ENCODE measurements at regions not wholly inside any gene's neighbourhood (a gene's known extent, or its start where the extent isn't known, plus 50 kb on each side); places are given as distances from the start of the nearest gene placed in this dataset.
"Not testable (repeated sequence)": the region's sequence is repeated elsewhere in the genome, so short reads cannot be mapped to it uniquely, and the experiment has no call there.

- no peak for DNase-seq
Measured at GRCh38 chr2:7691961-7692656, 774.9 kb downstream of the RNF144A start.

- DNase-seq, result no peak
Measured at GRCh38 chr2:7692657-7693161, 775.5 kb downstream of the RNF144A start.

DNA sequence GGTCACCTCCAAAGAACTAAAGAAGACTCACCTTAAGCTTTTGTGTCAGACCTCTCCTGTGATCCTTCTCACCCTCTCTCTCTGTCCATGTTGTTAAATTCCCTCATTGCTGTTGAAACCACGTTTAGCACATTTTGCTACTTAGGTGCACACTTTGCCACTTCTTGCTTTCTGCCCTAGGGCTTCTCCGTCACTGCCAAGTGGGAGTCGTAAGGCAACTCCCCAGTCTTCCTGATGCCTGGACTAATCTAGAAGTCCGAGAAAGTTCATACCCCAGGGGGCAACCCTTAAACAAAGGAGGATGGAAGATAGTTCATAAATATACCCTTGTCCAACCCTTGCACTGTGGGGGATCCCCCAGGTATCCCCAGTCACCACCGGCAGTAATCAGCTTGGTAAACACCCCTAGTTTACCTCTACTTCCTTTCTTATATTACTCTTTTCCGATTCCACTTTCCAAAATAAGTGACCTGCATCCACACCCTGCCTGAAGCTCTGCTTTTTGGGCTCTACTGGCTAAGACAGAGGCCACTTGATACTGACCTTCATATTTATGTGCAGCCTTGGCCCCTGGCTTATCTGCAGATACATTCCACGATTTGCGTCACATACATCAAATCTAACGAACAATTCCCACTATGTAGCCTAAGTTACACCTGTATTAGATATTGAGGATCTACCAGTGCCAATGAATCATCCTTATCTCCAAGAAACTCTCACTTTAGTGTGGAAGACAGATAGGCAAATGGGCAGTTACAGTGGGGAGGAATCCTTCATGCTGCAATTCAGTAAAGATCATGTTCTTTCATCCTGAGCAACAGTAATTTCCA is 776.2 kb downstream of the RNF144A start:
- no peak for DNase-seq

DNA sequence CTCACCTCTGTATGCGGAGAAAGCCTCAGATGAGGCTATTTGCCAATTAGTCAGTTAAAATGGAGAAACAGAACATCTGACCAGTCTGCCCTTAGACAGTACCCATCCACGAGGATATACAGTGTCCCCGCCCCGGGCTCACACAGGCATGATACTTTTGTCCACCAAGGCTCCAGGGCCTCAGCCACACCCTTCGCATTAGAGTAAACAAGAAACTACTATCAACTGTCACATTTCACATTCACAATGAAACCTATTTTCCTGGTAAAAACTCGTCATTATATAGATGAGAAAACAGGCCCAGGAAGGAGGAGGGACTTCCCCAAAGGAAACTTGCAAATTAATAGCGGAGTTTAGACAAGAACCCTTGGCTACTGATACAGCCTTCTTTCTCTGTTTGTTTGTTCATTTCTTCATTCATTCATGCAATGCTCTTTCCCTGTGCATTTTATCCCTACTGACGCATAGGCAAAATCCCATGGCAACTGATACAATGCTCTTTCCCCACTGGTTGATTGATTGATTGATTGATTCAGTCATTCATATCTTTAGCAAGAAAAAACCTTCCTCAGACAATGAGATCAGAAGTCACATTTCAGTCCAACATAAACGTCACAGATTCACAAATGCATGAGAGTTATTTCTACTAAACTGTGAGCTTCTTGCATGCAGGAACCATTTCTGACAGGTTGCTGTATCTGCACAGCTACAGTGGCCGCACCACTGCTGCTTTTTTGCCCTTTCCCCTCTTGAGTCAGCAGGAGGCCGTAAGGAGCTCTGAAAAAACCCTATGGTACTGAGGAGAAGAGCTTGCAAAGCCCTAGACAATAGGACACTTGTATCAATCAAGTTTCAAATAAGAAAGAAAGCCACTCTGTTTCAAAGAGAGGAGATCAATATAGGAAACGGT is 777.1 kb downstream of the RNF144A start:
- DNase-seq, result no peak

- DNase-seq, result not testable (repeated sequence)
Measured at GRCh38 chr2:7696556-7696955, 779.3 kb downstream of the RNF144A start.

- no peak for DNase-seq
Measured at GRCh38 chr2:7697052-7697451, 779.8 kb downstream of the RNF144A start.

DNA sequence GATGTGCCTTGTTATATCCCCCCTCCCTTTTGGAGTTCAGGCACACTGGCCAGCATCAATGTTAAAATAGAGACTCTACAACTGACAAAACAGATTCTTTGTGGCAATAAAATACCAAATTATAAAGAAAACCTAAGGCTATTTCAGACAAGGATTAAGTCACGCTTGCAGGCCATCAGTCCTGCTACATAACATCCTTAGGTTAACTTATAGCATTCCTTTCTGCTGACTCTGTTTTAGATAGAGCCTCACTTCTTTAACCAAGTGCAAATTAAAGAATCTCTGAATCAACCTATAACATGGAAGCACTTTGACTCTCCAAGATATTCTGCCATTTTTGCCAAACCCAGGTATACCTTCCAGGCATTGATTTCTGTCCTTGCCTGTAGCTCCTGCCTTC is 784.6 kb downstream of the RNF144A start:
- DNase-seq, result no peak

GRCh38 chr2:7703048-7703447 is 785.8 kb downstream of the RNF144A start:
- DNase-seq, result no peak

DNA sequence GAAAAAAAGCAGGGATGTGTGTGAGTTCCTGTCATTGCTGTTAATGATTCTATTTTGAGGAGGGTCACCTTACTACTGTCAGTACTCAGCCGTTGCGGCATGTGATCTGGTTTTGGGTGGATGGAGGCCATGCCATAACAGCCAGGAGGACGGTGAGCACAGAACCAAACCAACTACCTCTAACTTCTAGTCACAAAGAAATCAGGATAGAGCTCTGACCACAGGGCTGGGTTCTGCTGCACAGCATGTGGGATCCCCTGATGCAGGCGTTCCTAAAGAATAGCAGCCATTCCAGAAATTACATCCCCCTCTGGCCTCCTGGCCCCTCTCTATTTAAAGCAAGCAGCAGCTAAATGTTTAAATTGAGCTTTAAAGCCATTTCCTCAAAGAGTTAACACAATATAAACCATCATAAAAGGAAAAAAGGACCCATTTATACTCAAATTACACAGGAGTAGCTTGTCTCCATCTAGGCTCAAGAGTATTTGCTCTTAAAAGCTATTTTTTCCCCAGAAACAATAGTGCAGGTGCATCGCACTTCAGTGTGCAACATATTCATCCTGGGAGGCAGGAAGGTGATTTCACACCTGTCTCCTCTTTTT is 786.4 kb downstream of the RNF144A start:
- no peak for DNase-seq

- DNase-seq, result no peak
Measured at GRCh38 chr2:7704296-7704865, 787.2 kb downstream of the RNF144A start.

DNA sequence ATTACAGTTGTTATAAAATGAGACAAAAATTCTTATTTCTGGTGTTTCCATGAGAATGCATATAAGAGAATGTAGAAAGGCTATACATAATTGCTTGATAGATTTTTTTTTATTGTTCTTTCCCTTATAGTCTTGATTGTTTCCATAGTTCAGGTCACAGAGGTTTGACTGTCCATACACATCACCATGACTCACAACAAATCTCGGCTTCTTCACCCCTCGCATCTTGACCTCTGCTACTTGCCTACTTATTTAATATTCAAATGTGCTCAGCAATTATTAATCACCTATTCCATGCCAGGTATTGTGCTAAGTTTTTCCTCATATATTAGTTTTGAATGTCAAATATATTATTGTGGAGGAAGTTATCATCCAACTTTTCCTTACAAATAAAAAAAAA is 789.6 kb downstream of the RNF144A start:
- no peak for DNase-seq

DNA sequence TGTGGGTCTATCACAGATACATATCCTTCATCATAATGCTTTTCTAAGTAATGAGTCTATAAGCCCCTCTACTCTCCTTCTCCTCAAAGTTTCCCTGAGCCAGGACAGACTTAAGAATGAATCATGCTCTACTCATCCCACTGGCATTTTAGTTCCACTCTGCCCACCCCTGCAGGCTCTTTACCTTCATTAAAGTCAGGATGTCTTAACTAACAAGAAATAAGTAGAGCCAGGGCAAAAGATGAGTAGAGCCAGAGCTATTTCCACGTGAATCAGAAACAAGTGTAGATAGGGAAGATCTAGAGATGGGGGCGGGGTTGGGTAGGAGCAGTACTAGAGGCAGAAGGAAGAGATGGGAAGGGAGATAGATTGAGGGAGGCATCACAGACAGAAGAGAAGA is 790.5 kb downstream of the RNF144A start:
- DNase-seq, result no peak

- no peak for DNase-seq
Measured at GRCh38 chr2:7709907-7710306, 792.7 kb downstream of the RNF144A start.

DNA sequence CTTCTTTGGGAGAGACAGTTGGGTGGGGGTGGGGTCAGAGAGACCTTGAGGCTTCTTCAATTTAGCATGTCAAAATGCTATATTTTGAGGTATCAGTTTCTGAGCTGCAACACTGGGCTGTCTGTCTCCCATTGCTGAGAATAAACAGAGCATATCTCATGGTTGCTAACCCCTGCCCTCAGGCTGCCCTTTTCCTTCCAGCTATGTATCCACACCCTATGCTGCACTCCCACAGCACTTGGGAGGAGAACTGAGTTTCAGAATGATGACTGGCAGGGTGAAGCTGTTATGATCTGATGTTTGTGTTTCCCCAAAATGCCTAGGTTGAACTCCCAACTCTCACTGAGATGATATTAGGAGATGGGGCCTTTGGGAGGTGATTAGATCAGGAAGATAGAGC is 794.0 kb downstream of the RNF144A start:
- DNase-seq, result no peak

DNA sequence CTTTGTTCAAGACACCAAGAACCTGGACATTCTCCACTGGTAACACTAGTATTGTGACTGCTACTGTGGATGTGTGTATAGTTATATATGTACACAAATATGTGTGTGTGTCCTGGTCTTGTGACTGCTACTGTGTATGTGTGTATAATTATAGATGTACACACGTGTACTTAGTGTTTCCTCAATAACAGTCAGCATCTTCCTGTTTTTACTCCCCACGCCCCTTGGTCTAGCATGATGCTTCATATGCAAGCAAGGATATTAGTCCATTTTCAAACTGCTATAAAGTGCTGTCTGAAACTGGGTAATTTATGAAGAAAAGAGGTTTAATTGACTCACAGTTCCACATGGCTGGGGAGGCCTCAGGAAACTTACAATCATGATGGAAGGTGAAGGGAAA is 802.7 kb downstream of the RNF144A start:
- no peak for DNase-seq

DNA sequence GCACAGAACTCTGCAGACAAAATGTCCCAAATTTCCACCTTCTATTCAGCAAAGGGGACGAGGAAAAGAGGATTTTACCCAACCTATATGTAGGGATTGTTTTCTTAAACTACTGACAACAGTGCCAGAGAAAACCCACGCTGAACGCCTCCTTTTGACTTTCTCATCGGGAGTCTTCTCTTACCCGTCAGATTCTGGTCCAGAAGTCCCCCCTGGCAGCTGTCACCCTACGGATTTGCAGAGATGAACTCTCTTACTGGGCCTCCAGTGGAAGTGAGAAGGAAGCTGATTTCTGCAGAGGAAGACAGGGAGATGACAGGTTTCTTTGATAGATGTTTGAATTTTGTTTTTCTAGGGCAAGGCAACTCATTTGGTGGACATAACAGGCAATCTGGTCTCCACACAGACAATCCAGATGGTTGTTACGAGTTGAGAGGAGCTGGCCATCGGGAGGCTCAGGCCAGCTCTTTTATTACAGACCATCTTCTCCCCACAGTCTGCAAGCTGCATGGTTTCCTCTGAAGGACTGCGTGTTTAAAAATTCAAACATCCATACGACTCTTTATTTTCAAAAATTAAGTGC is 804.3 kb downstream of the RNF144A start:
- no peak for DNase-seq

GRCh38 chr2:7722212-7722910 is 805.1 kb downstream of the RNF144A start:
- no peak for DNase-seq

- no peak for DNase-seq
Measured at GRCh38 chr2:7724336-7724735, 807.1 kb downstream of the RNF144A start.

DNA sequence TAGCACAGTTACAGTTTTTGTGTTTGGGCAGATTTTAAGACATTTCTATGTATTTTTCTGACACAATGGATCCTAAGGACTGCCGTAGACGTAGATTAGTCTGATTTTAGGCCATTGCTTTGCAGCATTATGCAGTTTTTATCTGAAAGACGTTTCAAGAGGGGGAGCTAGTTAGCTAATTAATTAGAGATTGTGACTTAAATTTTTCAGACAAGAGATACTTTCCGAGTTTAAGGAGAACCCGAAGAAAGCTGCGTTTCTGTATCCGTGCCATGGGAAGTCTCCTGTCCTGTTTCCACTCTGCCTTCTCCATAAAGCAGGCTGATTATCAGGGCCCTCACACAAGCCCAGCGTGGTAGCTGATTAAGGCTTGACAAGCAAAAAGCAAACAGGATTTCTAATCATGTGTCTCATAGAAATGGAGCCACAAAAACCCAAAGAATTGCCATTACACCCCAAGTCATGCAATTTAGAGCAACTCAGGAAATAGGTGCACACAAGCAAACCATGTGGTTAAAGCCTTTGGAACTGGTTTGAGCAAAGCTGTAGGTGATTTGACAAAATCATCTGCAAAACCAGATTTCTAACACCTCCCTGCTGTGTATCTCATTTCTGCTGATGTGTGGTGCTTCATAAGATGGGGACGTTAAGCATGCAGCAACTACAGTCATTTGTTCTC is 808.1 kb downstream of the RNF144A start:
- peak; percentile 24 for DNase-seq

- no peak for DNase-seq
Measured at GRCh38 chr2:7725850-7726242, 808.6 kb downstream of the RNF144A start.

GRCh38 chr2:7726989-7727388 is 809.8 kb downstream of the RNF144A start:
- no peak for DNase-seq

All from right hindlimb (tissue), 1 donor.